ENCODE measurements at regions not wholly inside any gene's neighbourhood (a gene's known extent, or its start where the extent isn't known, plus 50 kb on each side); places are given as distances from the start of the nearest gene placed in this dataset.

- no peak for DNase-seq
These were observed 217.2 kb downstream of the CHRM3 start for GRCh38 chr1:239603530-239603929.

- no peak for DNase-seq
These were observed 220.6 kb downstream of the CHRM3 start for GRCh38 chr1:239606850-239607400.

- no peak for DNase-seq
These were observed 222.1 kb downstream of the CHRM3 start for GRCh38 chr1:239608469-239608868.

- no peak for DNase-seq
These were observed 226.0 kb downstream of the CHRM3 start for GRCh38 chr1:239612379-239612778.

DNA sequence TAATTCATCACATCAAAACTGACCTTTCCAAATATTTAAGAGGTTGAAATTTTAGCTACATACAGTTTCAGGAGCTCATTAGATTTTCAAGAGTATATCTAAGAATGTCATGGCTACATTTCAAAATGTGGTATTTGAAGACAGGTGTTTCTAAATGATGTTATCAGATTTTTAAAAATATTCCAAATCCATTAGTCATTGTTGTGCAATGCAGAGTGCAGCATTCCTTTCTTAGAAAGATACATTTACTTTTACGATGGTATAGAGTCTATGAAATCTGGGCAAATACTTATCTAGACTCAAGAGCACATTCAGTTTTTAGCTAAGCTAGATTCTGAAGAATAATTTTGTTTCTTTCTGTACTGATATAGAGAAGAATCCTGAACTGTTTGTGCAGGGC is 230.3 kb downstream of the CHRM3 start:
- no peak for DNase-seq

DNA sequence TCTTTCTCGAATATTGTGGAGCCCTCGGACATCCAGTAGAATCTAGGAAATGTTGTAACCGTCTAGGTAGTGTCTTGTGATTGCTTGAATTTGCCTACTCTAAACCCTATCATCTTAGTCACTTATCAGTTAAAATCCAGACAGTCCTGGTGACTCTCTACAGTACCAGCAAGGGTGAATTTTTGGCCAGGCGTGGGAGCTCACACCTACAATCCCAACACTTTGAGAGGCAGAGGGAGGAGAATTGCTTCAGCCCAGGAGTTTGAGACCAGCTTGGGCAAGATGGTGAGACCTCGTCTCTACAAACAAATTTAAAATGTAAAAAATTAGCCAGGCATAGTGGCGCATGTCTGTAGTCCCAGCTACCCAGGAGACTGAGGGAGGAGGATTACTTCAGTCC is 230.9 kb downstream of the CHRM3 start:
- no peak for DNase-seq

DNA sequence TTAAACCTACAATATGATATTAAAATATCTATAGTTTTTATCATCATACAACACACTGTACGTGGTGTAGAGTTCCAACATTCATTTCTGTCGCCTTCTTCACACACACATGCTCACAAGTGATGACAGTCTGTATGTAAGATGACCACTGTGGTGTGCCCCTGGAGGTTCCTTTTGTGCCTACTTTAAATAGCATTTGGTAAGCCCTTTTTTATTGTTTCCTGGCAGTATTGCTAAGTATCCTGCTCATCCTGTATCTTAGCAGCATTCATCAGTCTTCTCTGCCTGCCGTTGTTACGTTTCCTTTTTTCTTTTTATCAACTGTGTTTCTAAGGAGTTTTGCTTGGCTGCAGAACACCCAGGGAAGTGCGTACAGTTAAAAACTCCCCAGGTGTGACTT is 231.4 kb downstream of the CHRM3 start:
- no peak for DNase-seq

GRCh38 chr1:239619190-239619589 is 232.8 kb downstream of the CHRM3 start:
- no peak for DNase-seq

DNA sequence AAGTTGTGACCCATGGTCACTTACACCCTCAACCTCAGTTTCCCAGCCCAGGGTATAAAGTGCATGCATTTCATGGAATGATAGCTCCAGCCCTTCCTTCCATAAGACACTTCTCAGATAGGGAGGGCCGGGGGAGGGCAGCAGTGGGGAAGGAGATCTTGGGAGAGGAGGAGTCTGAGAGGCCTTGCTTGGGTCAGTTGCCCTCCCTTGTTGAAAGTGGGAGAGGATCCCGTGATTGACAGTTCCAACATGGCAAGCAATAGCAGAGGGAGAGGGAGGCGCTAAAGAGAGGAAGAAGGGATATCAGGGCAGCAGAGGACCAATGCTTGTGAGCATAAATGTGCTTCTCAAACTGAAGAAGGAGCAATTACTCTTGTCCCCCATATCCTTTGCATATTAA is 244.4 kb downstream of the CHRM3 start:
- DNase-seq = no peak

DNA sequence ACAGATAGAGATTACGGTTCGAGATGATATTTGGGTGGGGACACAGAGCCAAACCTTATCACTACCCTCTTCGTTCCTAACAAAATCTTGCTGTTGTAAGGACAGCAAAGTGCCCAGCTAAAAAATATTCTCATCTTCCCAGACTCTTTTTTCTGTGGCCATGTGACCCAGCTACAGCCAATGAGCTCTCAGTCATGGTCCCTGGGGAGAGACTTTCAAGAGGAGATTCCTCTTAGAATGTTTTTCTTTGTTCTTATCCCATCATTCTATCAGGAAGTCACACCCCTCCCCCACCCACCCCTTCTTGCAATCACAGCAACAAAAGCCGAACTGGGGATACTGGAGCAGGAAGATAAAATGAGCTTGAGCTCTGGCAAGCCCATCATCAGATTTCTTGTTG is 247.1 kb downstream of the CHRM3 start:
- no peak for DNase-seq

- no peak for DNase-seq
These were observed 248.9 kb downstream of the CHRM3 start for GRCh38 chr1:239635276-239635675.

DNA sequence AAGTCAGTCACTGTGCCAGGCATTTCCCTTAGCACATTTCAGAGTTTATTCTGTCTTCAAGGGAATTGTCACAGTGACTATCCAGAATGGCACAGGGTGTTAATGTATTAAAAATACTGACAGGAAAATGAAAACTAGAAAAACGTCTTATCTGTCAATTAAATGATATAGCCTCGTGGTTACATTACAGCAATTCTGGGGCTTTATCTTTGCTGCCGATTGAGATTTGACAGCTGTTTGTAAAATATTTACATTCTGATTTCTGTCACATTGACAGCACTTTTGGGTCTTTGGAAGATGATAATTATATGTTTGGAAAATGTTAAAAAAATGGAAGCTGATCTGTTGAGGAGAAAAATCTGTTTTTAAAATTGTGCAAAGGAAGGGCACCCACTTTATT is 250.0 kb downstream of the CHRM3 start:
- no peak for DNase-seq

- no peak for DNase-seq
These were observed 258.2 kb downstream of the CHRM3 start for GRCh38 chr1:239644604-239645003.

GRCh38 chr1:239647045-239647444 is 260.7 kb downstream of the CHRM3 start:
- DNase-seq = no peak

DNA sequence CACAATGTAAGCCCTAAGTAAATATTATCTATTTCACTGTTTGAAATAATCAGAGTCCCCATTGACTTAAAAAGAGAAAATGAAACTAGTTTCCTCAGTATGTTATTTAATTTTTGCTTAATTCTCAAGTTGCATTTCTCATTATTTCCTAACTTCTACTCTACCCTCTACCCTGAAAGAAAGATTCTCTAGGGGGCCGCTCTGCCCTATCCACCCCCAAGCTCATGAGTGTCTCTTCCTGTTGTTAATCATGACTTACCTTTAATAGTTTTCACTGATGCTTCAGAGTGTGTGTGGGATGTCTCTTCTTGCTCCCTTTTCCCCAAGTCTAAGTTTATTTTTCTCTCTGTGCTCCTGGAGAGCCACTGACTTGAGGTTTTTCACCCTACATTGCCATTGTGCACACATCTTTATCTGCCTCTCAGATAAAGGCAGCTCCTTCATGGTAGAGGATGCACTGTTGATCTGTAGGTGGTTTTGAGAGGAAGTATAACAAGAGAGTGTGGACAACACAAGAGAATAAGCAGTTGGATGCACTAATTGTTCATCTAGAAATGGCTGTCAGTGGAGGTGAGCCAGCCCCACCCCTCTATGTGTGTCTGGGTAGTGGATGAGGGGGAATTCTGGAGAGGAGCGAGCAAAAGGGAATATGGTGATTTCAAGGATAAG is 261.7 kb downstream of the CHRM3 start:
- DNase-seq = no peak

DNA sequence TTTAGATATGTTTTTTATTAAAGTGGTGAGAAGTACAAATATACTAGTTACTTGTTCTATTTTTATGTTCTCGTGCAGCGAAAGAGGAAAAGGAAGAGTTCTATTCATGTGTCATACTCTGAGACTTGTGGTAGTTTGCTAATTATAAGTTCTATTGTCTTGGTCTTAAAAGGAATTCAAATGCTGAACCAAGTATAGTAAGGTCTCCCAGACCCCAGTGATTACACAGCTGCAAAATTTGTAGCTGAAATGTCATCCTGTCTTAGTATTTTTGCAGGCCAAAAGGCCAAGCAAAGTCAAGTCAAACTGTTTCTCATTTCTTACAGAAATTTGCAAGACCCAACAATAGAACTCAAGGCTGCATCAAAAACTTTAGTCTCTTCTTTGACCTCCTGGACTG is 268.7 kb downstream of the CHRM3 start:
- DNase-seq = no peak

GRCh38 chr1:239657291-239657690 is 270.9 kb downstream of the CHRM3 start:
- DNase-seq = no peak

DNA sequence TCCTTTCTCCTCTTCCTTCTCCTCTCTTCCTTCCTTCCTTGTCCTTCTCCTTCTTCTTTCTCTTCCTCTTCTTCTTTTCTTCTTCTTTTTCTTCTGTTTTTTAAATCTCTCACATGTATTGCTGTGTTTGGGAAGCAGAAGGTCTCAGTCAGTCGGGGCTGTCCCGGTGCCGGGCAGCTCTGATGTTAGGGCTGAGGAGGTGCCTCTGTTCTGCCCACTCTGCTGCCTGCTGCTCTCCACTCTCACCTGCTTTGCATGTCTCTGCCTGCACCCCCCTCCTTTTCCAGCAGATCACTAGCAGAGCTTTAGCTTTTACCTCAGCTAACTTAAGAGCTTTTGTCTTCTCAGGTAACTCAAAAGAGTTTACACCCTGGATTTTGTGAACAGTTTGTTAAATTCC is 276.6 kb downstream of the CHRM3 start:
- no peak for DNase-seq

DNA sequence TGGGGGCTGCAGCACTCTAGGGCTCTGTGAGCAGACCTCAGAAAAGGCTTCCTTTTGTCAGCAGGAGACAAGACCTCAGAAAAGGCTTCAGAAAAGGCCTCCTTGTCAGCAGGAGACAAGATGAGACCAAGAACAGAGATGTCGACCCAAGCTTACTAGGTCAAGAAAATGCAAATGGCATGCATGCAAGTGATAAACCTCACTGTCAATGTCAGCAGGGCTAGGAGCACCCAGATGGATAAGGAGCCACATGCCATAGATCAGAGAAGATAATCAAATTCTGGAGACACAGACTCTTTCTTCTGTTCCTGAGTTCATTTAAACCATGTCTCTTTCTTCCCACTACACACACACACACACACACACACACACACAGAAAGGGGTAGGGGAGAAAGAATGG is 285.9 kb downstream of the CHRM3 start:
- no peak for DNase-seq

DNA sequence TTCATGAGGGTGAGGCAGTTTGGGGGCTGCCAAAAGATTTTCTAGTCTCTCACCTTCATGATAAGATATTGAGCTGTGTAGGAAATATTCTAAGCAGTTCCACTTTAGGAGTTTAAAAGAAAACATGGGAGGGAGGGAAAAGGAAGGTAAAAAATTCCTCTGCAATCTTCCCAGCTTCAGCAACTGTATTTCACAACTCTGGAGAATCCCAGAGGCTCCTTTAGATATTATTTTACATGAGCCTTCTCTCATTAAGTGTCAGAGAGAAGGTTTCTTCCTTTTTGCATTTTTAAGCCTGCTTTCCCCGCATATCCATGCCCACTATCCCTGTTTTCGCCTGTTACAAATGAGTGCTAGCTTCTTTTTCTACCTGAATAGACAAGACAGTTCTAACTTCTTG is 289.4 kb downstream of the CHRM3 start:
- DNase-seq = no peak

DNA sequence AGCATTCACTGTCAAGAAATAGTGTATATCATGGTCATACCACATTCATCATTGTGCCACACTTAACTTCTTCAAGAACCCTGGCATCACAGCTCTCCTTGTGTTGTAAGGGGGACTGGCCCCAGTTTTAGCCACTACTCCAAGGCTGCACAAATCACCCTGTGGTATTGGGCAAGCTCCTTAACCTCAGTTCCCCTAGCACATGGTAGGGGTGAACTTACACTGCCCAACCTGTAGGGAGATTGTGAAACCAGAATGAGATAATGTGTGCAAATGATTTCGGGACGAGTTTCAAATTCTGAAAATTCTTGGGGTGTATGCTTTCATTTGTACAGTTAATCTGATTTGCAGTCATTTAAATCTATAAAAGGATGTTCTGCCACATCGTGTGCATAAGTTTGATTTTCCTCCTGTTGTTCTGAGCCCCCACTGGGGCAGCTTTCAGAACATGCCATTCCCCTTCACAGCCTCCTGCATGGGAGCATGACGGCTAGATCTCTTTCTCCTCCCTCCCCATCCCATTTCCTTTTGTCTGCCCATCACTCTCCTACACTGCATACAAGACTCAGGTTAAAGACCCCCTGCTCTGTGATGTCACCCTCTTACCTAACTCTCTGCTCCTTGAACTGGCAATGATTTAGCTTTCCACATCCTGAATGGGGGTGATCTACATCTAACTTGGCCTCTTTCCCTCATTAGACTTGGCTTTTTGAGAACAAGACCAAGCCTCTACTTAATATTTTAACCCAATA is 290.3 kb downstream of the CHRM3 start:
- DNase-seq = no peak

- DNase-seq = no peak
These were observed 291.0 kb downstream of the CHRM3 start for GRCh38 chr1:239677362-239677761.

- no peak for DNase-seq
These were observed 291.8 kb downstream of the CHRM3 start for GRCh38 chr1:239678181-239678580.

GRCh38 chr1:239682046-239682445 is 295.7 kb downstream of the CHRM3 start:
- no peak for DNase-seq

DNA sequence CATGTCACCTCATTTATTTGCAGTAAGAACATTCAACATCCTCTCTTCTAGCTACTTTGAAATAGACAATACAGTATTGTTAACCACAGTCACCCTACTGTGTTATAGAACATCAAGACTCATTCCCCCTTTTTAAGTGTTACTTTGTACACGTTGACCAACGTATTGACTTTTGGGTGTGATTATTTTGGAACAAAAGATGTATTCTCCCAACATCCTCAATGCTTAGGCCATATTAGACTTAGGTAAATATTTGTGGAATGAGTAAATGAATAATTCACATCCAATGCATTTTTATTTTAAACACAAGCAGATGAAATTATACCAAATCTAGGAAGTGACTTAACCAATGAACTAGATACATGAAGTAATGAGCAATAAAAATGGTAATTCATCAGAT is 296.6 kb downstream of the CHRM3 start:
- no peak for DNase-seq
